HEK293T (cell line): ENCODE measurements at regions not wholly inside any gene's neighbourhood (a gene's known extent, or its start where the extent isn't known, plus 50 kb on each side); places are given as distances from the start of the nearest gene placed in this dataset.

Experiments used
- BHLHE40 ChIP-seq: fragments of 450-650 bp; IDR thresholded peaks from 2 replicates; pipeline ENCODE4 v1.6.1; 2016; ENCODE audit warnings: mild to moderate bottlenecking, moderate library complexity, borderline replicate concordance
- NFRKB ChIP-seq: fragments of 450-650 bp; IDR thresholded peaks from 2 replicates; pipeline ENCODE4 v1.6.1; 2016; ENCODE audit warnings: mild to moderate bottlenecking, moderate library complexity
- ZNF384 ChIP-seq: fragments of 450-650 bp; IDR thresholded peaks from 2 replicates; pipeline ENCODE4 v1.6.1; 2016

DNA sequence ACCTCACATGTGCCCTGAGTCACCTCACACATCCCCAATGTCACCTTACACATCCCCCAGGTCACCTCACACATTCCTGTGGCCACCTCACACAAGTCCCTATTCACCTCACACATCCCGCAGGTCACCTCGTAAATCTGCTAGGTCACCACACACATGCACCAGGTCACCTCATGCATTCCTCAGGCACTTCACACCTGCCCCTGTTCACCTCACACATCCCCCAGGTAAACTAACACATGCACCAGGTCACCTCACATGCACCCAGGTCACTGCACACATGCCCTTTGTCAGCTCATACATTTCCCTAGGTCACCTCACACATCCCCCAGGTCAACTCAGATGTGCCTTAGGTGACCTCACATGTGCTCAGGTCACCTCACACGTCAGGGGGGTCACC lies 639.8 kb downstream of the TMEM121 start:
- no peak for TF ChIP-seq NFRKB
- TF ChIP-seq BHLHE40: no peak
- no peak for TF ChIP-seq ZNF384
